ENCODE measurements at regions not wholly inside any gene's neighbourhood (a gene's known extent, or its start where the extent isn't known, plus 50 kb on each side); places are given as distances from the start of the nearest gene placed in this dataset.
"Not testable (repeated sequence)": the region's sequence is repeated elsewhere in the genome, so short reads cannot be mapped to it uniquely, and the experiment has no call there.

- Mint-ChIP-seq H3K36me3 (ENCODE audit: insufficient read depth) (no peaks in the 10 kb centered on the region), H3K4me3 (ENCODE audit: low read depth) (no peak overlapping the region), H3K4me1 (ENCODE audit: low read depth) (no peaks in the 10 kb centered on the region), H3K27me3 (no peaks in the 10 kb centered on the region), H3K9me3 (ENCODE audit: low read depth) (no peaks in the 10 kb centered on the region), H3K27ac (no peak overlapping the region)
- no peak for TF ChIP-seq CTCF (IDR thresholded peaks at IDR 0.05; ENCODE audit: unreplicated experiment)
- DNase-seq (ENCODE audit: low spot score, unreplicated experiment), result no peak
Measured at GRCh38 chr1:80542231-80542630, 1258.5 kb upstream of the ADGRL2 start.

- Mint-ChIP-seq H3K36me3 (ENCODE audit: insufficient read depth) (no peaks in the 10 kb centered on the region), H3K9me3 (ENCODE audit: low read depth) (no peaks in the 10 kb centered on the region), H3K4me3 (ENCODE audit: low read depth) (no peak overlapping the region), H3K4me1 (ENCODE audit: low read depth) (peaks cover 9% of the 10 kb centered on the region), H3K27me3 (no peaks in the 10 kb centered on the region), H3K27ac (no peak overlapping the region)
- no peak for DNase-seq (ENCODE audit: low spot score, unreplicated experiment)
- TF ChIP-seq CTCF (IDR thresholded peaks at IDR 0.05; ENCODE audit: unreplicated experiment), result no peak
Measured at GRCh38 chr1:80540596-80540995, 1260.1 kb upstream of the ADGRL2 start.

- H3K36me3 Mint-ChIP-seq (ENCODE audit: insufficient read depth), result no peaks in the 10 kb centered on the region
- H3K4me1 Mint-ChIP-seq (ENCODE audit: low read depth), result peaks cover 13% of the 10 kb centered on the region
- no peak overlapping the region for H3K4me3 Mint-ChIP-seq (ENCODE audit: low read depth)
- no peak for DNase-seq (ENCODE audit: low spot score, unreplicated experiment)
- H3K27ac Mint-ChIP-seq, result no peak overlapping the region
- no peak for TF ChIP-seq CTCF (IDR thresholded peaks at IDR 0.05; ENCODE audit: unreplicated experiment)
- no peaks in the 10 kb centered on the region for H3K27me3 Mint-ChIP-seq
- no peaks in the 10 kb centered on the region for H3K9me3 Mint-ChIP-seq (ENCODE audit: low read depth)
Measured at GRCh38 chr1:80540149-80540548, 1260.6 kb upstream of the ADGRL2 start.

GRCh38 chr1:80539298-80539697 is 1261.4 kb upstream of the ADGRL2 start:
- H3K9me3 Mint-ChIP-seq (ENCODE audit: low read depth); H3K36me3 Mint-ChIP-seq (ENCODE audit: insufficient read depth); H3K27me3 Mint-ChIP-seq; H3K4me3 Mint-ChIP-seq (ENCODE audit: low read depth); H3K27ac Mint-ChIP-seq; DNase-seq (ENCODE audit: low spot score, unreplicated experiment): not testable (repeated sequence)
- peaks cover 21% of the 10 kb centered on the region for H3K4me1 Mint-ChIP-seq (ENCODE audit: low read depth)

GRCh38 chr1:80536461-80536860 is 1264.3 kb upstream of the ADGRL2 start:
- no peaks in the 10 kb centered on the region for H3K36me3 Mint-ChIP-seq (ENCODE audit: insufficient read depth)
- H3K27ac Mint-ChIP-seq, result no peak overlapping the region
- H3K27me3 Mint-ChIP-seq, result no peaks in the 10 kb centered on the region
- no peaks in the 10 kb centered on the region for H3K9me3 Mint-ChIP-seq (ENCODE audit: low read depth)
- no peak for TF ChIP-seq CTCF (IDR thresholded peaks at IDR 0.05; ENCODE audit: unreplicated experiment)
- H3K4me1 Mint-ChIP-seq (ENCODE audit: low read depth), result peaks cover 34% of the 10 kb centered on the region
- no peak overlapping the region for H3K4me3 Mint-ChIP-seq (ENCODE audit: low read depth)
- DNase-seq (ENCODE audit: low spot score, unreplicated experiment), result no peak

GRCh38 chr1:80535466-80535865 is 1265.3 kb upstream of the ADGRL2 start:
- Mint-ChIP-seq H3K27me3 (no peaks in the 10 kb centered on the region), H3K4me1 (ENCODE audit: low read depth) (peaks cover 34% of the 10 kb centered on the region), H3K36me3 (ENCODE audit: insufficient read depth) (no peaks in the 10 kb centered on the region), H3K9me3 (ENCODE audit: low read depth) (no peaks in the 10 kb centered on the region), H3K4me3 (ENCODE audit: low read depth) (no peak overlapping the region), H3K27ac (no peak overlapping the region)
- no peak for DNase-seq (ENCODE audit: low spot score, unreplicated experiment)
- TF ChIP-seq CTCF (IDR thresholded peaks at IDR 0.05; ENCODE audit: unreplicated experiment), result no peak
